Kidney (tissue), 13 donors: ENCODE measurements at regions not wholly inside any gene's neighbourhood (a gene's known extent, or its start where the extent isn't known, plus 50 kb on each side); places are given as distances from the start of the nearest gene placed in this dataset.
"Not testable (repeated sequence)": the region's sequence is repeated elsewhere in the genome, so short reads cannot be mapped to it uniquely, and the experiment has no call there.

Experiments
- DNase-seq, 5 donors: peaks; one replicate each; pipeline ENCODE4 v3.0.0-alpha.2; 2013 to 2020
- FAIRE-seq: peaks from 2 replicates; lab custom pipeline; 2012; peaks lifted over from hg19 to GRCh38; lab: Jason Lieb, UNC
- H3K27ac ChIP-seq, 2 donors: one replicate each; pipeline ENCODE4 v1.7.0; 2013; ENCODE audit warnings: low read depth in 2 of 2, low read length in 2 of 2, inconsistent platforms in 1 of 2
- H3K27me3 ChIP-seq: one replicate; pipeline ENCODE4 v1.7.1; 2013; ENCODE audit warnings: low read length, inconsistent platforms; ENCODE audit not compliant: control insufficient read depth, insufficient read depth
- H3K36me3 ChIP-seq, 3 donors: one replicate each; pipeline versions ENCODE4 v1.7.0 to v1.7.1; 2013; ENCODE audit warnings: low read length in 3 of 3, control low read depth in 1 of 3, inconsistent platforms in 1 of 3; ENCODE audit not compliant: insufficient read depth in 3 of 3, control insufficient read depth in 2 of 3
- H3K4me1 ChIP-seq, 3 donors: one replicate each; pipeline versions ENCODE4 v1.7.0 to v1.7.1; 2013; ENCODE audit warnings: low read length in 3 of 3, inconsistent platforms in 1 of 3, low read depth in 1 of 3; ENCODE audit not compliant: control insufficient read depth in 2 of 3, insufficient read depth in 2 of 3
- H3K4me3 ChIP-seq, 3 donors: one replicate each; pipeline versions ENCODE4 v1.7.0 to v1.8.1; 2013; ENCODE audit warnings: low read length in 3 of 3, control low read depth in 1 of 3, inconsistent platforms in 1 of 3
- H3K9ac ChIP-seq, 3 donors: one replicate each; pipeline versions ENCODE4 v1.7.0 to v1.7.1; 2013; ENCODE audit warnings: low read length in 3 of 3, control low read depth in 1 of 3, inconsistent platforms in 1 of 3
- H3K9me3 ChIP-seq, 3 donors: one replicate each; pipeline versions ENCODE4 v1.7.0 to v1.7.1; 2013; ENCODE audit warnings: low read length in 3 of 3, control low read depth in 1 of 3, inconsistent platforms in 1 of 3; ENCODE audit not compliant: control insufficient read depth in 2 of 3, insufficient read depth in 1 of 3
- CTCF ChIP-seq: IDR thresholded peaks from 3 replicates; pipeline ENCODE4 v1.5.1; 2012; ENCODE audit warnings: mild to moderate bottlenecking, moderate library complexity, borderline replicate concordance; ENCODE audit not compliant: insufficient read depth; ENCODE audit errors: extremely low read depth
- intact Hi-C: fragments of 100-400 bp; cut with DNase I; formaldehyde crosslinking; loops from one replicate; pipeline ENCODE4 v1.11.1; 2022
- donor health status: control.
- donor health status: control.
- donor health status: control.
- donor health status: control.
- donor health status: control.
- donor health status: DM: yes; HTN: yes; CAD: no.
- donor health status: Normal renal cell carcinoma (clear cell type).

- Histone ChIP-seq H3K36me3 (no peaks in the 10 kb centered on the region), H3K9ac (no peak overlapping the region), H3K27ac (no peak overlapping the region), H3K4me1 (no peaks in the 10 kb centered on the region), H3K27me3 (no peaks in the 10 kb centered on the region), H3K4me3 (no peak overlapping the region), H3K9me3 (no peaks in the 10 kb centered on the region)
- no peak for TF ChIP-seq CTCF
- FAIRE-seq (no peak), DNase-seq (no peak)
- intact Hi-C loops = no loop called here
Observed at GRCh38 chr3:59499954-59500353, 450.1 kb upstream of the CFAP20DC start.

GRCh38 chr3:59499000-59499399, 449.2 kb upstream of the CFAP20DC start:
- H3K4me3 ChIP-seq = no peak overlapping the region
- no peaks in the 10 kb centered on the region for H3K27me3 ChIP-seq
- H3K4me1 ChIP-seq = no peaks in the 10 kb centered on the region
- H3K36me3 ChIP-seq = no peaks in the 10 kb centered on the region
- DNase-seq (peak in 4 of 5 donors; percentile 25 to 42 (median 41)), FAIRE-seq (no peak)
- TF ChIP-seq CTCF = no peak
- H3K9me3 ChIP-seq = no peaks in the 10 kb centered on the region
- intact Hi-C loops = no loop called here
- no peak overlapping the region for H3K9ac ChIP-seq
- no peak overlapping the region for H3K27ac ChIP-seq

GRCh38 chr3:59496250-59496649, 446.4 kb upstream of the CFAP20DC start:
- no peak for DNase-seq
- intact Hi-C loops = no loop called here
- Histone ChIP-seq H3K36me3 (no peaks in the 10 kb centered on the region), H3K9me3 (no peaks in the 10 kb centered on the region), H3K4me3 (no peak overlapping the region), H3K4me1 (no peaks in the 10 kb centered on the region), H3K27me3 (no peaks in the 10 kb centered on the region), H3K9ac (no peak overlapping the region), H3K27ac (no peak overlapping the region)
- TF ChIP-seq CTCF = no peak
- FAIRE-seq = no peak

- H3K9ac ChIP-seq, DNase-seq, H3K27ac ChIP-seq, intact Hi-C loops, H3K36me3 ChIP-seq, FAIRE-seq, H3K9me3 ChIP-seq, H3K4me3 ChIP-seq, H3K27me3 ChIP-seq, H3K4me1 ChIP-seq: not testable (repeated sequence)
Observed at GRCh38 chr3:59494969-59495368, 445.1 kb upstream of the CFAP20DC start.
